Coronary artery (tissue), 2 donors: ENCODE measurements at regions not wholly inside any gene's neighbourhood (a gene's known extent, or its start where the extent isn't known, plus 50 kb on each side); places are given as distances from the start of the nearest gene placed in this dataset.

Experiments used
- DNase-seq: peaks from one replicate; pipeline ENCODE4 v3.0.0-alpha.2; 2017; ENCODE audit warnings: low spot score
- H3K27ac ChIP-seq, 2 donors: fragments of 200-600 bp; sonication (generic); one replicate each; pipeline ENCODE4 v1.5.1; 2016 to 2019
- H3K4me3 ChIP-seq: fragments of 200-600 bp; sonication (generic); 2 replicates; pipeline ENCODE4 v1.5.1; 2016; ENCODE audit warnings: mild to moderate bottlenecking, moderate library complexity
- TF ChIP-seq, protein P1 (sequence below): fragments of 200-600 bp; sonication (generic); IDR thresholded peaks from one replicate; pipeline ENCODE4 v1.5.1; 2019; ENCODE audit warnings: antibody characterized with exemption

- Histone ChIP-seq H3K4me3 (no peak overlapping the region), H3K27ac (no peak overlapping the region)
- no peak for DNase-seq
- TF ChIP-seq, protein P1, sequence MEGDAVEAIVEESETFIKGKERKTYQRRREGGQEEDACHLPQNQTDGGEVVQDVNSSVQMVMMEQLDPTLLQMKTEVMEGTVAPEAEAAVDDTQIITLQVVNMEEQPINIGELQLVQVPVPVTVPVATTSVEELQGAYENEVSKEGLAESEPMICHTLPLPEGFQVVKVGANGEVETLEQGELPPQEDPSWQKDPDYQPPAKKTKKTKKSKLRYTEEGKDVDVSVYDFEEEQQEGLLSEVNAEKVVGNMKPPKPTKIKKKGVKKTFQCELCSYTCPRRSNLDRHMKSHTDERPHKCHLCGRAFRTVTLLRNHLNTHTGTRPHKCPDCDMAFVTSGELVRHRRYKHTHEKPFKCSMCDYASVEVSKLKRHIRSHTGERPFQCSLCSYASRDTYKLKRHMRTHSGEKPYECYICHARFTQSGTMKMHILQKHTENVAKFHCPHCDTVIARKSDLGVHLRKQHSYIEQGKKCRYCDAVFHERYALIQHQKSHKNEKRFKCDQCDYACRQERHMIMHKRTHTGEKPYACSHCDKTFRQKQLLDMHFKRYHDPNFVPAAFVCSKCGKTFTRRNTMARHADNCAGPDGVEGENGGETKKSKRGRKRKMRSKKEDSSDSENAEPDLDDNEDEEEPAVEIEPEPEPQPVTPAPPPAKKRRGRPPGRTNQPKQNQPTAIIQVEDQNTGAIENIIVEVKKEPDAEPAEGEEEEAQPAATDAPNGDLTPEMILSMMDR: no peak
These were observed 180.5 kb downstream of the TGFB2 start for GRCh38 chr1:218525451-218526197.

DNA sequence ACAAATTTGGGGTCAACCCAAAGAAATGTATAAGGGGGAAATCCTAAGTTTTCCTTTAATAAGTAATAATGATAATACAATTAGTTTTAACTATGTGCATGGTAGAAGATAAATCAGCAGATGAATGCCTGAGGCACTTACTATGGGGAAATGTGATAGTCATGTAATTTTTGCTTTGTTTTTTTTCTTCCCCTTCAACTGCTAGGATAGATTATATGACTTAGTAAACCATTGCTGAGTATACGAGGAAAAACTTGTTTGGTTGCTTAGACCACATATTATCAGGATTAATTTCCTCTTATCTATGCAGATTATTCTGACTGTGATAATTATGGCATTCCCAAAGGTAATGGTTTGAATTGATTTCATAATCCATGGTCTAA is 181.1 kb downstream of the TGFB2 start:
- DNase-seq: no peak
- TF ChIP-seq, protein P1: no peak
- Histone ChIP-seq H3K27ac (no peak overlapping the region), H3K4me3 (no peak overlapping the region)

DNA sequence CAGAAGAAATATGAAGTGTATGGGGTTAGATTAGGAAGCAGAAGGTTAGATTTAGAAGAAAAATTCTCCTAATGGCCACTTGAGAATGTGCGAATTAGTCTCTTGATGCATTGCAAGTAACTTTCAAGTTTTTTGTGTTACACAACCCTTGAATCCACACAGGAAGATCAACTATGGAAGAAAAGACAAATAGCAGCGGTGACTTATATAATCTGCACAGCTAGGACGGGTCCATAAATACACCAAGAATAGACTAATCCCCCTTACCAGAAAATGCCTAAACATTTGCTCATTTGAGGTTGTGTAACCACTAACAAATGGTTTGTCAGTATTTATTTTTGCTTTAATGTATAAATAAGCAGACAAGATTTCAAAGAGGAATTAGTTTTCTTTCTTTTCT is 182.6 kb downstream of the TGFB2 start:
- TF ChIP-seq, protein P1: no peak
- H3K27ac ChIP-seq: no peak overlapping the region
- H3K4me3 ChIP-seq: no peak overlapping the region
- DNase-seq: no peak

GRCh38 chr1:218529646-218530300 is 184.6 kb downstream of the TGFB2 start:
- no peak for DNase-seq
- TF ChIP-seq, protein P1: no peak
- no peak overlapping the region for H3K27ac ChIP-seq
- no peak overlapping the region for H3K4me3 ChIP-seq

GRCh38 chr1:218531936-218532335 is 186.8 kb downstream of the TGFB2 start:
- Histone ChIP-seq H3K4me3 (no peak overlapping the region), H3K27ac (no peak overlapping the region)
- TF ChIP-seq, protein P1: no peak
- no peak for DNase-seq

DNA sequence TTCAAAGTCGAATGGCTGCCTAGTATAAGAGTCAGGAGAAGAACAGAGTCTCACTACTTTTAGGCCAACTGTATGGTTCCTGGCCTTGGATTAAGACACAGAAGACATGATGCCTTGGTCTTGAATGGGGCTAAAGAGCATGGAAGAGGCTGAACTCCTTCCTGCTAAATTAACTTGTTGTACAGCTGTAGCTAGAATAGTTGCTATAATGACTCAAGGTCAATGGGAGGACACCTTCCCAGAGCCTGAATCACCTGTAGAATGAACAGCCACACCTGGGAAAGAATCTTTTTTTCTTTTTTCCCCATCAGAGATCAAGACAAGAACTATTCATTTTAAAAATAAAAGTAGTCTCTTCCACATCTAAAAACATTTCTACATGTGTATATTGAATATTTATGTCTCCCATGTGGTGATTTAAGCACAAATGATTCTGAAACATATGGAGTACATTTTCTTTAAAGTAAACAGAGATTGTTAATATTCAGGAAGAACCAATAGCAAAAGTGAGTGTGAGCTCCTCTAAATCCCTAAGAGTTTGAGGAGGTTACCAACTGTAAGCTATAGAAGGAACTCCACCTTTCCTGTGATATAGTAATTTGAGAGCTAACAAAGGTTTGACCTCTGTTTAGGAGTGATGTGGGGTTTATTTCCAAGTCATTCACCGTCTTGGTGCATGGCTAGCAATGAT is 191.3 kb downstream of the TGFB2 start:
- Histone ChIP-seq H3K4me3 (no peak overlapping the region), H3K27ac (no peak overlapping the region)
- TF ChIP-seq, protein P1: no peak
- no peak for DNase-seq
